GM12892 (cell line): ENCODE measurements at regions not wholly inside any gene's neighbourhood (a gene's known extent, or its start where the extent isn't known, plus 50 kb on each side); places are given as distances from the start of the nearest gene placed in this dataset.

Source experiments
- DNase-seq: peaks from one replicate; pipeline ENCODE4 v3.0.0; 2011; ENCODE audit not compliant: insufficient read length
- FAIRE-seq: peaks from 2 replicates; lab custom pipeline; 2011; peaks lifted over from hg19 to GRCh38; lab: Jason Lieb, UNC
- POLR2A ChIP-seq: IDR thresholded peaks from 2 replicates; pipeline ENCODE4 v1.6.1; 2011; ENCODE audit warnings: low read depth, low read length, control low read depth
- POLR2AphosphoS5 ChIP-seq: IDR thresholded peaks from 2 replicates; pipeline ENCODE4 v1.6.1; 2011; ENCODE audit warnings: low read depth, low read length, control low read depth
- TAF1 ChIP-seq: IDR thresholded peaks from 2 replicates; pipeline ENCODE4 v1.6.1; 2011; ENCODE audit warnings: low read depth, mild to moderate bottlenecking, control low read depth, low read length, borderline replicate concordance

GRCh38 chr4:125398263-125399002 is 83.7 kb downstream of the FAT4 start:
- FAIRE-seq = no peak
- TF ChIP-seq POLR2A (no peak), POLR2AphosphoS5 (no peak), TAF1 (no peak)
- DNase-seq = no peak

- TF ChIP-seq POLR2A (no peak), POLR2AphosphoS5 (no peak), TAF1 (no peak)
- FAIRE-seq (no peak), DNase-seq (no peak)
Observed at GRCh38 chr4:125400756-125401155, 86.0 kb downstream of the FAT4 start.

- no peak for DNase-seq
- TF ChIP-seq TAF1 (no peak), POLR2A (no peak), POLR2AphosphoS5 (no peak)
- no peak for FAIRE-seq
Observed at GRCh38 chr4:125401784-125402183, 87.0 kb downstream of the FAT4 start.

- TF ChIP-seq POLR2AphosphoS5 (no peak), TAF1 (no peak), POLR2A (no peak)
- no peak for FAIRE-seq
- no peak for DNase-seq
Observed at GRCh38 chr4:125420526-125420925, 105.8 kb downstream of the FAT4 start.

GRCh38 chr4:125421547-125421946 is 106.8 kb downstream of the FAT4 start:
- DNase-seq (no peak), FAIRE-seq (no peak)
- TF ChIP-seq TAF1 = no peak
- TF ChIP-seq POLR2AphosphoS5 = no peak
- TF ChIP-seq POLR2A = no peak

- TF ChIP-seq TAF1 (no peak), POLR2AphosphoS5 (no peak), POLR2A (no peak)
- DNase-seq (no peak), FAIRE-seq (no peak)
Observed at GRCh38 chr4:125423124-125423523, 108.4 kb downstream of the FAT4 start.

GRCh38 chr4:125428832-125429231 is 114.1 kb downstream of the FAT4 start:
- no peak for DNase-seq
- no peak for FAIRE-seq
- TF ChIP-seq POLR2A (no peak), TAF1 (no peak), POLR2AphosphoS5 (no peak)

- no peak for TF ChIP-seq POLR2AphosphoS5
- TF ChIP-seq TAF1 = no peak
- no peak for TF ChIP-seq POLR2A
- FAIRE-seq = no peak
Observed at GRCh38 chr4:125430086-125430485, 115.3 kb downstream of the FAT4 start.

GRCh38 chr4:125432078-125432477 is 117.3 kb downstream of the FAT4 start:
- no peak for DNase-seq
- no peak for FAIRE-seq
- no peak for TF ChIP-seq POLR2A
- TF ChIP-seq TAF1 = no peak
- TF ChIP-seq POLR2AphosphoS5 = no peak

More at GRCh38 chr4:125430086-125430485, 115.3 kb downstream of the FAT4 start:
- no peak for DNase-seq

GRCh38 chr4:125433453-125433852 is 118.7 kb downstream of the FAT4 start:
- FAIRE-seq (no peak), DNase-seq (no peak)

GRCh38 chr4:125434136-125434535 is 119.4 kb downstream of the FAT4 start:
- no peak for FAIRE-seq
- DNase-seq = no peak
- TF ChIP-seq POLR2A (no peak), POLR2AphosphoS5 (no peak), TAF1 (no peak)

More at GRCh38 chr4:125433453-125433852, 118.7 kb downstream of the FAT4 start:
- TF ChIP-seq POLR2A (no peak), TAF1 (no peak), POLR2AphosphoS5 (no peak)

- TF ChIP-seq POLR2AphosphoS5 = no peak
- no peak for TF ChIP-seq POLR2A
- TF ChIP-seq TAF1 = no peak
- no peak for FAIRE-seq
- no peak for DNase-seq
Observed at GRCh38 chr4:125440814-125441213, 126.1 kb downstream of the FAT4 start.
